ENCODE measurements at regions not wholly inside any gene's neighbourhood (a gene's known extent, or its start where the extent isn't known, plus 50 kb on each side); places are given as distances from the start of the nearest gene placed in this dataset.

- DNase-seq (ENCODE audit: low read depth), result no peak
Measured at GRCh38 chr5:10073441-10074104, 176.1 kb downstream of the ATPSCKMT start.

DNA sequence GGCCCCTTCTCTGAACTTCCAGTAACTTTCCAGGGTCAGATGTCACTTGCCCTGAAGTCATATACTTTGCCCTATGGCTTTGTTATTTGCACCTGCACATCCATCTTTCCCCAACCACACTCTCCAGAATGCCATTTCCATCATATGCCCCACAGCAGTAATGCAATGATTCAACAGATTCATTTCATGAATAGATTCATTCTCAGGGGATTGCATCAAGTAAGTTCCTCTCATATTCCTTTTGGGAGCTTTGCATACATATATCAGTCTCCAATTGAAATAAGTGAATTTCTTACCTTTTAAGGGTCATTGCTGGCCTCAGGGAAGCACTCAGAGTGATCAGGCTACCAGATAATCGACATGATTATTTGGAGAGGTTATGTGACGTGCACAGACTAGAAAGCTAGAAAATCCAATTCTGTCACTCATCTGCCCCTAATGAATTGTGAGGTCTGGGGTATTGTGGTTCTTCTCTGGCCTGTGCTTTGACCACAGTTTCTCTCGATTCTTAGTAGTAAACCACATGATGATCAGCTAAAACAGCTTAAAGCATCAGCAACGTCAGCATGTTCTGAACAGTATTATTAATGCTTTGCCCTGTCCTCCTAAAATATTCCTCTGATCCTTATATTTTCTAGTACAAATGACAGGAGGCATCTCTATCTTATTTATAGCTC lies 179.9 kb downstream of the ATPSCKMT start:
- DNase-seq (ENCODE audit: low read depth), result no peak

DNA sequence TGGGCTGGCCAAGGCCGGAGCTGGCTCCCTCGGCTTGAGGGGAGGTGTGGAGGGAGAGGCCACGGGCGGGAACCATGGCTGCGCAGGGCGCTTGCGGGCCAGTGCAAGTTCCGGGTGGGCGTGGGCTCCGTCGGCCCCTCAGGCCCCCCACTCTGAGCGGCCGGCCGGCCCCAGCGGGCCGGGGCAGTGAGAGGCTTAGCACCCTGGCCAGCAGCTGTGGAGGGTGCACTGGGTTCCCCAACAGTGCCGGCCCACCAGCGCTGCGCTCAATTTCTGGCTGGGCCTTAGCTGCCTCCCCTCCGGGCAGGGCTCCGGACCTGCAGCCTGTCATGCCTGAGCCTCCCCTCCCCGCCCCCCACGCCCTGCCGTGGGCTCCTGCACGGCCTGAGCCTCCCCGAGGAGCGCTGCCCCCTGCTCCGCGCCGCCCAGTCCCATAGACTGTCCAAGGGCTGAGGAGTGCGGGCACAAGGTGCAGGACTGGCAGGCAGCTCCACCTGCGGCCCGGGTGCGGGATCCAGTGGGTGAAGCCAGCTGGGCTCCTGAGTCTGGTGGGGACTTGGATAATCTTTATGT lies 184.2 kb downstream of the ATPSCKMT start:
- no peak for DNase-seq (ENCODE audit: low read depth)

DNA sequence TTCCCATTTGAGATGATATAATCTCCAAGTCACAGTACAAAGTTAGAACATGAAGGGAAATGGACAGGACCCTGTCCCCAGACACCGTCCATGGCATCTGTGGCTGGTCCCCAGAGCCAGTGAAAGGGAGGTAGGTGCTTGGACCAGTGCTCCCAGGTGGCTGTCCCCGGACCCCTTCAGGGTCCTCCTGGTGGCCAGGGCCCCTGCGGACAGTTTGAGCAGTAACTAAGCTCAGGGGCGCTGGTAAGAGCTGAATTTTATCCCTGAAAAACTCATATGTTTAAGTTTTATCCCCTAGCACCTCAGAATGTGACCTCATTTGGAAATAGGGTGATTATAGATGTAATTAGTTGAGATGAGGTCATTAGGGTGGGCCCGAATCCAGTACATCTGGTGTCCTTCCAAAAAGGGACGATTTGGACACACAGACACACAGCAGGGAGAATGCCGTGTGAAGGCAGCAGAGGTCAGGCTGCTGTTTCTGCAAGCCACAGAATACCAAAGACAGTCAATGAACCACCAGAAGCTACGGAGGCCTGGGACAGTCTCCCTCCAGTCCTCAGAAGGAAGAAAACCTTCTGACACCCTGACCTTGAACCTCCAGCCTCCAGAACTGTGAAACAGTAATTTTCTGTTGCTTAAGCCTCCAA lies 185.0 kb downstream of the ATPSCKMT start:
- no peak for DNase-seq (ENCODE audit: low read depth)

DNA sequence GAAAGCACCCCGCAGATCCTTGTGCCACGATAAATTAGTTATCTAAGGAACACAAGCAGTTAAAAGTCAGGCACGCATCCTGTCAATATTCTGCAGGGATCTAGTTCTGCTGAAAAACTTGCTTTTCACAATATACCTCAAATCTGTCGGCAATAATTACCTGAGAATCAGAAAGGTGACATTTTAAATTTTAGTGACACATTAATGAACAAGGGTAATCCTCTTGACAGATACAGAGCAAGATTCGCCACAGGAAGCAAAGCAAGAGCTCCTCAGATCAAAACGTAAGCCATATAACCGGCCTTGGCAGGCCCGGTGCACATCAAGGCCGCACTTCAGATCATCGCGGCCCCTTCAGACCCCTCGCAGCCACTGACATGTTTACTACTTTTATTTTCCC lies 185.7 kb downstream of the ATPSCKMT start:
- DNase-seq (ENCODE audit: low read depth), result no peak

GRCh38 chr5:10059980-10060379 lies 189.7 kb downstream of the ATPSCKMT start:
- DNase-seq (ENCODE audit: low read depth), result no peak

GRCh38 chr5:10059556-10059955 lies 190.1 kb downstream of the ATPSCKMT start:
- DNase-seq (ENCODE audit: low read depth), result no peak

DNA sequence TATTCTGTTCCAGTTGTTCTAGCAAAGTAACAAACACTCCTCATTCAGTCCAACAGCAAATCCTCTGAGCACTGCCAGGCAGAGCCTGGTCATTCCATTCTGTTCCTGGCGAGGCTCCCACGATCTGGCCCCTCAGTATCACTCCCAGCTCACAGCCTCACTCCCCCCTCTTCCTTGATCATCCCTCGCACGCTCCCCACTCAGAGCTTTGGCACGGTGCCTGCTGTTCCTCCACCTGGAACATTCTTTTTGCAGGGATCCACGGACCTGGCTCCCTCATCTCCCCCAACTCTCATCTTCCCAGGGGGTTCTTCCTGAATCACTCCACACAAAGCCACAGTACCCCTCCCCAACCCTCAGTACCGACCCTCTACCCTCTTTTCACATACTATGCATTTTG lies 192.3 kb downstream of the ATPSCKMT start:
- DNase-seq (ENCODE audit: low read depth), result no peak

- no peak for DNase-seq (ENCODE audit: low read depth)
Measured at GRCh38 chr5:10056228-10056760, 193.4 kb downstream of the ATPSCKMT start.

- DNase-seq (ENCODE audit: low read depth), result no peak
Measured at GRCh38 chr5:10049858-10050455, 199.7 kb downstream of the ATPSCKMT start.

- DNase-seq (ENCODE audit: low read depth), result no peak
Measured at GRCh38 chr5:10046676-10047075, 203.0 kb downstream of the ATPSCKMT start.

DNA sequence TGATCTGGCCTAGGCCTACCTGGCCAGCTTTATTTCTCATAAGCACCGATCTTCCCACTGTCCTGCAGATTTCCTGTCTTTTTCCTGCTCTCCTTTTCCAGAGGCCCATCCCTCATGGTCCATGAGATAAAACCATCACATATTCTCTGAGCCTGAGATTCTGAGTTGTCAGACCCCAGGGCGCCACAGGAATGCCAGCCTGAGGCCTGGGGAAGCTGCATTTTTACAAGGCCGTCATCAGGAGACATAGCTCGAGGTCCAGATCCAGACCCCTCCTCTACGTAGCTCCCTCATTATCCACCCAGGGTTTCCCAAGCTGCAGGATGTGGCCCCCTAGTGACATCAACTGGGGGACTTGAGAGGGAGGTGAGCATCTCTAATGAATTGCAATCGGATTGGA lies 204.3 kb downstream of the ATPSCKMT start:
- DNase-seq (ENCODE audit: low read depth), result no peak

DNA sequence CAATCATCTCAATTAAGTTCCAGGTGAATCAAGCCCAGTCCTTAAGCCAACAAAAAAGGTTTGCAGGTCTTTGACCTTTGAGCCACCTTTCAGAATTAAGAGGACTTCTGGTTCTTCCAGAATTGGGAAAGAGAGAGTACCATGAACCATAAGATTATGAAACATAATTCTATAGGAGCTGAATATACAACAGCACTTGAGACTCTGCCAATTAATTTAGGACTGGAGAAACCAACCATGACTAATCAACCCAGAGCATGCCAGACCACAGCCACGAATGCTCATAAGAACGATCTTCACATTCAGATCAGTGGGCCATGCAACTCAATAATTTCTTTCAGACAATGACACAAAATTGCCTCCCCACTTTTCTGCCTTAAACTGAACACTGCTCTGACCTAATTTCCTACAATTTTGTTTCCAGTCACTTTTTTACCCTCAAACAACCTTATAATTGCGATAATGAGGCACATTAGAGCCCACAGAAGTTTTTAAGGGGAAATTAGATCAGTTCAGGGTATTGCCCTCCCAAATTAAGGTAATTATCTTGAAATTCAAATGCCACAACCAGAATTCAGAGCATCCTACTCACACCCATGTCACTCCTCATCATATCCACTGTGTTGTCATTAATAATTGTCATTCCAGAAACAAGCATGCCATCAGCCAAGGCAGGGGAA lies 213.4 kb downstream of the ATPSCKMT start:
- DNase-seq (ENCODE audit: low read depth), result no peak

GRCh38 chr5:10034001-10034400 lies 215.7 kb downstream of the ATPSCKMT start:
- no peak for DNase-seq (ENCODE audit: low read depth)

GRCh38 chr5:10031817-10032216 lies 217.9 kb downstream of the ATPSCKMT start:
- no peak for DNase-seq (ENCODE audit: low read depth)

DNA sequence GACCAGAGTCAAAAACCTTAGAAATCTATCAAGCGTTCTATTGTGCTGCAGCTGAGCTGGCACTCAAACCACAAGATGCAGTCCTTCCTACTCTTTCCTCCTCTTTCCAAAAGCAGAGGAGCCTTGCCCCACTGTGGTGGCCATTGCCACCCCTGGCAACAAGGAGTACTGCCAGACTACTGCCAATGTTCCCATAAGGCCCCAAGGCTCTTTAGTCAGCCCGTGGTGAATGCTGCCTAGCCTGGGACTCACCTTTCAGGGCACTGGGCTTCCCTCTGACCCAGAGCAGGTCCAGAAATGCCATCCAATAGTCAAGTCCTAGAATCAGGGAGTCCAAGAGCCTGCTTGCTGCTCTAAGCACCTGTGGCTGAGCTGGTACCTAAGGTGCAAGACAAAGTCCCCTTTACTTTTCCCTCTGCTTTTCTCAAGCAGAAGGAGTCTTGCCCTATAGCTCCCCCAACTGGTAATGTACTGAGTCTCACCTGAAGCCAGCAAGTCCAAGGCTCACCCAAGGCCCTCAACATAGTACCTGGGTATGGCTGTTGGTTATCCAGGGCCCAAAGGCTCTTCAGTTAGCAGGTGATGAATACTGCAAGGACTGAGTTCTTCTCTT lies 219.4 kb downstream of the ATPSCKMT start:
- no peak for DNase-seq (ENCODE audit: low read depth)

DNA sequence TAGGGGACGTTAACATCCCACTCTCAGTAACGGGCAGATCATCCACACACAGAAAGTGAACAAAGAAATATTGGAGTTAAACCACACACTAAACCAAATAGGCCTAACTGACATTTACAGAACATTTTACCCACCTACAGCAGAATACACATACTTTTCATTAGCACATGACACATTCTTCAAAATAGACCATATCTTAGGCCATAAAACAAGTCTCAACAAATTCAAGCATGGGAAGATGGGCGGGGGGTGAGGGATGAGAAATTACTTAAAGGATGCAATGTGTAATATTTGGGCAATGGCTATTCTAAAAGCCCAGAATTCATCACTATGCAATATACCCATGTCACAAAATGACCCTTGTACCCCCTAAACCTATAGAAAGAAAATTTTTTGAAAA lies 226.2 kb downstream of the ATPSCKMT start:
- no peak for DNase-seq (ENCODE audit: low read depth)

DNA sequence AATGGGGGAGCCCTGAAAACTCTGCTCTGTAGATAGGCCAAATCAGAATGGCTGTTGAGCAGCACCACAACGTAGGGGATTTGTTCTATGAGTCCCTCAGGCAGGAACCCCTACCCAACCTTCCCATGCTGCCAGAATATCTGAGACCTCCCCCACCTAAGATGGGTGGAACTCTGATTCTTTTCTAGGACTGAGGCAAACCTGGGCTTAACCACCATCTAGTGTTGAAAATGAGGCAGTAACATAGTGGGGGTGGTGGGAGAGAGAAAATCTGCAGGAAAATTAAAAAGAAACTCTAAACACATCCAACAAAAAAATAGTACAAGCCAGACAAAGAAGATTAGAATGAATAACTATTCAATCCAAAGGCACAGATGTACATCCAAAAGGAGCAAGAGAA lies 228.4 kb downstream of the ATPSCKMT start:
- no peak for DNase-seq (ENCODE audit: low read depth)

DNA sequence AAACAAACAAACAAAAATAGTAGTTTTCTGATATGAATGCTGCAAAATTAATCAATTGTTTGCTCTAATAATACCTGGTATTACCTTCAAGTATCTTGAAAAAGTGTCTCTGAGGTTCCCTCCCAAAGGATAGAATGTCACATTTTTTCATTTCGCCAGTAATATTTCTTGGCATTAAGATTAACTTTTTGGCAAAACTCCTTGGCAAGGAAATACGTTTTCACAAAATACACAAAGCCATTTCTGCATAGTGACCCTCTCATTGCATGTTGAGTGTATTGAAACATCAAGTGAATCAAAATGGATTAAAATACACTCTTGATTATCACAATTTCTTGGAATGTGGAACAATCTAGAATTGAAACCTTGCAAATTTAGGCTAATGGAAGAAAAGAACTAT lies 230.5 kb downstream of the ATPSCKMT start:
- no peak for DNase-seq (ENCODE audit: low read depth)

DNA sequence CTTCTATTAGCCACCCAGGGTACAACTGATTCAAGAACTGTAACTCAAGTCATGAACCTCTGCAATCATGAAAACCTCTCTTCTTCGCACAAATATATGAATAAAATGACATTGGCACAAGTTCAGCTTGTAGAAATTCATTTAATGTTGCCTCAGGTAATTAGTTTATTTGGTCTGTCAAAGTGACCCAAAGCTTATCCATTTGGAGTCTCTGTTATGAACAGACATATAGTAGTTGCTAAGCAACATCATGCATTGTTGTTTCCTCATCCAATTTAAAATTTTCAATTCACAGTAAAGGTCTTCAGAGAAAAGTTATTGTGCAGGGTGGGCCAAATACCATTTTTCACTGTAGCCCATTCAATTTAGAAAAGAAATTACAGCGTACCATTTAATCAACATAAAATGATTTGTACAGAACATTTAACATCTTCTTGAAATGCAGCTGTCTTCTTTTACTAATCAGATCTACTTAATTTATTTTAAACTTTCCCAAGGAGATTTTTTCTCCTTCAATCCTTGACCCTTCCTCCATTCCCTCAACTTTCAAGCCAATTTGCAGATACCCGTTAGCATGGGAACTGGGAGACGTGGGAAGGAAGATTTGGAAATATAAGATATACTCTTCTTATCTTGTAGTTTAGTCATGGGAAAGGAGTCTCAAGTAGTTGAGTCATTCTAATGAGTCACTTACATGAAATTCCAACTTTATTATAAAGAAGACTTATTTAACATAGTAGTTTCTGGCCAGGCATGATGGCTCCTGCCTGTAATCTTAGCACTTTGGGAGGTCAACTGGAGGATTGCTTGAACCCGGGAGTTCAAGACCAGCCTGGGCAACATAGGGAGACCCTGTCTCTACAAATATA lies 231.3 kb downstream of the ATPSCKMT start:
- peak; percentile 73 for DNase-seq (ENCODE audit: low read depth)

Measured in HS-27A (cell line).